A673 (cell line): ENCODE measurements at regions not wholly inside any gene's neighbourhood (a gene's known extent, or its start where the extent isn't known, plus 50 kb on each side); places are given as distances from the start of the nearest gene placed in this dataset.
"Not testable (repeated sequence)": the region's sequence is repeated elsewhere in the genome, so short reads cannot be mapped to it uniquely, and the experiment has no call there.

Experiments
- BruUV-seq: library from RNA; stranded (reverse); fragments of 400-500 nt; replicated peaks from 2 replicates; lab custom pipeline; 2021; lab: Mats Ljungman, UMichigan
- CTCF ChIA-PET: fragments of 300-600 bp; sonication (Branson Sonifier 250); formaldehyde crosslinking; loops from one replicate; lab custom pipeline; 2022; ENCODE audit warnings: antibody characterized with exemption; lab: Charles Lee
- POLR2A ChIA-PET: fragments of 300-600 bp; sonication (Branson Sonifier 250); formaldehyde crosslinking; loops from one replicate; lab custom pipeline; 2022; ENCODE audit warnings: antibody characterized with exemption; ENCODE audit not compliant: low non-redundant PET; lab: Charles Lee
- DNase-seq: peaks from one replicate; pipeline ENCODE4 v3.0.0-alpha.2; 2015; ENCODE audit warnings: low spot score
- H3K27ac ChIP-seq: fragments of 200-600 bp; sonication (generic); 2 replicates; pipeline ENCODE4 v1.5.1; 2016; ENCODE audit warnings: mixed run types, low read depth, mild to moderate bottlenecking, mixed read lengths, antibody characterized with exemption, low read length; ENCODE audit not compliant: poor library complexity, severe bottlenecking
- H3K27me3 ChIP-seq: fragments of 200-600 bp; sonication (generic); replicated peaks from 2 replicates; pipeline ENCODE4 v1.6.1; 2017; ENCODE audit warnings: mixed run types, low read depth, mild to moderate bottlenecking, mixed read lengths, antibody characterized with exemption, low read length; ENCODE audit not compliant: insufficient read depth, poor library complexity
- H3K36me3 ChIP-seq: fragments of 200-600 bp; sonication (generic); 2 replicates; pipeline ENCODE4 v1.6.1; 2016; ENCODE audit warnings: mixed run types, mild to moderate bottlenecking, mixed read lengths, antibody characterized with exemption, low read length; ENCODE audit not compliant: insufficient read depth, poor library complexity, severe bottlenecking
- H3K4me1 ChIP-seq: fragments of 200-600 bp; sonication (generic); 2 replicates; pipeline ENCODE4 v1.6.1; 2017; ENCODE audit warnings: mixed run types, mild to moderate bottlenecking, mixed read lengths, antibody characterized with exemption, low read length; ENCODE audit not compliant: insufficient read depth, poor library complexity, severe bottlenecking
- H3K4me3 ChIP-seq: fragments of 200-600 bp; sonication (generic); 2 replicates; pipeline ENCODE4 v1.5.1; 2016; ENCODE audit warnings: low read depth, mixed run types, mild to moderate bottlenecking, mixed read lengths, low read length; ENCODE audit not compliant: poor library complexity, severe bottlenecking
- H3K9me3 ChIP-seq: fragments of 200-600 bp; sonication (generic); 2 replicates; pipeline ENCODE4 v1.6.1; 2016; ENCODE audit warnings: mixed run types, low read depth, mild to moderate bottlenecking, mixed read lengths, antibody characterized with exemption, low read length; ENCODE audit not compliant: poor library complexity, severe bottlenecking
- EZH2 ChIP-seq: fragments of 200-600 bp; sonication (generic); IDR thresholded peaks from 2 replicates; pipeline ENCODE4 v1.6.1; 2017; ENCODE audit warnings: borderline replicate concordance, low read depth, mild to moderate bottlenecking, mixed read lengths, antibody characterized with exemption, low read length; ENCODE audit not compliant: poor library complexity, severe bottlenecking
- intact Hi-C: fragments of 100-400 bp; cut with micrococcal nuclease; formaldehyde crosslinking; loops from one replicate; pipeline ENCODE4 v1.10.0; 2022; ENCODE audit not compliant: unreplicated experiment
- TF ChIP-seq, protein P1 (sequence below): fragments of 300-800, 200-600 bp; sonication (generic); conservative IDR thresholded peaks from 2 replicates; pipeline ENCODE4 v1.5.1; 2017; ENCODE audit warnings: low read depth, mild to moderate bottlenecking, antibody characterized with exemption, low read length, moderate library complexity, mixed read lengths

DNA sequence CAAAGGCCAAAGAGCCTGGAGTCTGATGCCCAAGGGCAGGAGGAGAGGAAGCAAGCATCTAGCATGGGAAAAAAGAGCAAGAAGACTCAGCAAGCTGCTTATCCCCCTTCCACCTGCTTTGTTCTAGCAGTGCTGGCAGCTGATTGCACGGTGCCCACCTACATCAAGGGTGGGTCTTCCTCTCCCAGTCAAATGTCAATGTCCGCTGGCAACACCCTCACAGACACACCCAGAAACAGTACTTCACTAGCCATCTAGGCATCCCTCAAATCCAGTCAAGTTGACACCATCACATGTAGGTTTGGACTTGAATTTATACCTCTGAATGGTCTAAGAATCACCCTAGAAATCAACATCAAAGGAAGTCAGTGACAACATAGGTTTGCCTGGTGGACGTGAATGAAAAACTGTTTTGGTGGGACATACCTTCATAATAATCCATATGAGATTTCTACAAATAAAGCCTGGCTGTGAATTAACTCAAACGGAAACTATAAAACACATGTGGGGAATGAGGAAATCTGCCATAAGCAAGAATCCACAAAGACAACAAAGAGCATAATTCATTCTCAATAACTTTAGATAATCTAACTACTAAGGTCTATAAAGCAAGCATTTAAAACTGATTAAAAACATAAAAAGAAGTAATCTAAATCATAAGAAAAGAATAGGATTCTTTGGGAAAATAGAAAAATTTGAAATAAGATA, 185.8 kb upstream of the JADE1 start:
- TF ChIP-seq, protein P1, sequence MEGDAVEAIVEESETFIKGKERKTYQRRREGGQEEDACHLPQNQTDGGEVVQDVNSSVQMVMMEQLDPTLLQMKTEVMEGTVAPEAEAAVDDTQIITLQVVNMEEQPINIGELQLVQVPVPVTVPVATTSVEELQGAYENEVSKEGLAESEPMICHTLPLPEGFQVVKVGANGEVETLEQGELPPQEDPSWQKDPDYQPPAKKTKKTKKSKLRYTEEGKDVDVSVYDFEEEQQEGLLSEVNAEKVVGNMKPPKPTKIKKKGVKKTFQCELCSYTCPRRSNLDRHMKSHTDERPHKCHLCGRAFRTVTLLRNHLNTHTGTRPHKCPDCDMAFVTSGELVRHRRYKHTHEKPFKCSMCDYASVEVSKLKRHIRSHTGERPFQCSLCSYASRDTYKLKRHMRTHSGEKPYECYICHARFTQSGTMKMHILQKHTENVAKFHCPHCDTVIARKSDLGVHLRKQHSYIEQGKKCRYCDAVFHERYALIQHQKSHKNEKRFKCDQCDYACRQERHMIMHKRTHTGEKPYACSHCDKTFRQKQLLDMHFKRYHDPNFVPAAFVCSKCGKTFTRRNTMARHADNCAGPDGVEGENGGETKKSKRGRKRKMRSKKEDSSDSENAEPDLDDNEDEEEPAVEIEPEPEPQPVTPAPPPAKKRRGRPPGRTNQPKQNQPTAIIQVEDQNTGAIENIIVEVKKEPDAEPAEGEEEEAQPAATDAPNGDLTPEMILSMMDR: no peak
- BruUV-seq: no TSS peak
- CTCF ChIA-PET: no interaction called here
- POLR2A ChIA-PET: no interaction called here
- intact Hi-C loops: no loop called here
- Histone ChIP-seq H3K27ac (no peak overlapping the region), H3K9me3 (no peaks in the 10 kb centered on the region), H3K36me3 (no peaks in the 10 kb centered on the region), H3K27me3 (no peaks in the 10 kb centered on the region), H3K4me1 (no peaks in the 10 kb centered on the region), H3K4me3 (no peak overlapping the region)
- no peak for DNase-seq

DNA sequence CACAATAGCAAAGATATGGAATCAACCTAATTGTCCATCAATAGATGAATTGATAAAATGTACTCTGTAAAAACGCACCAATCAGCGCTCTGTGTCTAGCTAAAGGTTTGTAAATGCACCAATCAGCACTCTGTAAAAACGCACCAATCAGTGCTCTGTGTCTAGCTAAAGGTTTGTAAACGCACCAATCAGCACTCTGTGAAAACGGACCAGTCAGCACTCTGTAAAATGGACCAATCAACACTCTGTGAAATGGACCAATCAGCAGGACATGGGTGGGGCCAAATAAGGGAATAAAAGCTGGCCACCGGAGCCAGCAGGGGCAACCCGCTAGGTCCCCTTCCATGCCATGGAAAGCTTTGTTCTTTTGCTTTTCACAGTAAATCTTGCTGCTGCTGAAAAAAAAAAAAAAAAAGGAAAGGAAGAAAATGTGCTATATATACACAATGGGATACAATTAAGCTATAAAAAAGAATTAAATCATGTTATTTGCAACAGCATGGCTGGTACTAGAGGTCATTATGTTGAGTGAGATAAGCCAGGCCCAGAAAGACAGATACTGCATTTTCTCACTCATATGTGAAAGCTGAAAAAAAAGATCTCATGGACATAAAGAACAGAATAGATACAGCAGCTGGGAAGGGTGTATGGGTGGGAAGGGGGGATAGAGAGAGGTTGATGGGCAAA, 189.1 kb upstream of the JADE1 start:
- H3K27me3 ChIP-seq, DNase-seq, H3K36me3 ChIP-seq, BruUV-seq, H3K27ac ChIP-seq, H3K9me3 ChIP-seq, intact Hi-C loops, H3K4me3 ChIP-seq, H3K4me1 ChIP-seq: not testable (repeated sequence)
- ChIA-PET CTCF (interaction anchor here (0.6 kb wide), 1 partner anchor 90 kb away, joined by 6 read pairs; no protein-coding TSS in a partner anchor), POLR2A (interaction anchor here (0.6 kb wide), 1 partner anchor 881 kb away, joined by 7 read pairs; no protein-coding TSS in a partner anchor)

DNA sequence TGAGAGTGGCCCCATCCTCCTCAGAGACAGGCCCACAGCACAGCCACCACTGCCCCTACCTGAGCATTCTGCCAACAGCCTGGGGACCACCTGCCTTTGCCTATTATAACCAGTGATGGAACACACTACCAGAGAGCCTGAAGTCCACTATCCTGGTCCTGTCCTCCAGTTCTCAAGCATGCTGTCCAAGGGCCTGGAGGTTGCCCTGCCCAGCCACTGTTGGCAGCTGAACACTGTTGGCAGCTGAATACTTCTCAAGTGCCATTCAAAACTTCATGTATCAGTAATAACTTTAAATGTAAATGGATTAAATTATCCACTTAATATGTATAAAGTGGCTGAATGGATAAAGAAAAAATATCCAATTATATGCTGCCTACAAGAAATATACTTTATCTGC, 194.3 kb upstream of the JADE1 start:
- intact Hi-C loops: no loop called here
- CTCF ChIA-PET: no interaction called here
- Histone ChIP-seq H3K27ac (no peak overlapping the region), H3K9me3 (no peaks in the 10 kb centered on the region), H3K4me1 (no peaks in the 10 kb centered on the region), H3K27me3 (no peaks in the 10 kb centered on the region), H3K4me3 (no peak overlapping the region), H3K36me3 (no peaks in the 10 kb centered on the region)
- DNase-seq: no peak
- POLR2A ChIA-PET: no interaction called here
- no TSS peak for BruUV-seq
- no peak for TF ChIP-seq EZH2
- TF ChIP-seq, protein P1: no peak
